Colon (tissue), 2 donors: ENCODE measurements at regions not wholly inside any gene's neighbourhood (a gene's known extent, or its start where the extent isn't known, plus 50 kb on each side); places are given as distances from the start of the nearest gene placed in this dataset.

Source experiments
- FAIRE-seq: peaks from 2 replicates; lab custom pipeline; 2012; peaks lifted over from hg19 to GRCh38; lab: Jason Lieb, UNC
- donor health status: control.
- donor health status: control.

- no peak for FAIRE-seq
Measured at GRCh38 chr13:105607426-105607825, 928.0 kb downstream of the EFNB2 start.

GRCh38 chr13:105607016-105607415 is 928.4 kb downstream of the EFNB2 start:
- FAIRE-seq, result no peak

GRCh38 chr13:105602956-105603670 is 932.3 kb downstream of the EFNB2 start:
- no peak for FAIRE-seq

- no peak for FAIRE-seq
Measured at GRCh38 chr13:105599477-105600037, 935.9 kb downstream of the EFNB2 start.

GRCh38 chr13:105598529-105598928 is 936.9 kb downstream of the EFNB2 start:
- no peak for FAIRE-seq

GRCh38 chr13:105597573-105597972 is 937.9 kb downstream of the EFNB2 start:
- no peak for FAIRE-seq

- no peak for FAIRE-seq
Measured at GRCh38 chr13:105595471-105595870, 940.0 kb downstream of the EFNB2 start.

GRCh38 chr13:105591277-105591676 is 944.2 kb downstream of the EFNB2 start:
- no peak for FAIRE-seq

- no peak for FAIRE-seq
Measured at GRCh38 chr13:105587786-105588185, 947.7 kb downstream of the EFNB2 start.

- FAIRE-seq, result no peak
Measured at GRCh38 chr13:105579821-105580710, 955.4 kb downstream of the EFNB2 start.

- no peak for FAIRE-seq
Measured at GRCh38 chr13:105573136-105573535, 962.3 kb downstream of the EFNB2 start.

- no peak for FAIRE-seq
Measured at GRCh38 chr13:105572401-105572800, 963.1 kb downstream of the EFNB2 start.

- FAIRE-seq, result no peak
Measured at GRCh38 chr13:105569816-105570215, 965.6 kb downstream of the EFNB2 start.

GRCh38 chr13:105567951-105568525 is 967.4 kb downstream of the EFNB2 start:
- FAIRE-seq, result no peak

GRCh38 chr13:105565136-105565727 is 970.2 kb downstream of the EFNB2 start:
- FAIRE-seq, result no peak

GRCh38 chr13:105552078-105552477 is 983.4 kb downstream of the EFNB2 start:
- FAIRE-seq, result no peak

- FAIRE-seq, result no peak
Measured at GRCh38 chr13:105547851-105548250, 987.6 kb downstream of the EFNB2 start.

- FAIRE-seq, result no peak
Measured at GRCh38 chr13:105545811-105546210, 989.7 kb downstream of the EFNB2 start.

GRCh38 chr13:105543742-105544141 is 991.7 kb downstream of the EFNB2 start:
- FAIRE-seq, result no peak

- no peak for FAIRE-seq
Measured at GRCh38 chr13:105541565-105541964, 993.9 kb downstream of the EFNB2 start.

GRCh38 chr13:105538346-105538745 is 997.1 kb downstream of the EFNB2 start:
- no peak for FAIRE-seq

GRCh38 chr13:105537113-105537512 is 998.3 kb downstream of the EFNB2 start:
- FAIRE-seq, result no peak
